Stimulated activated CD4-positive, alpha-beta T cell treated with anti-CD3 and anti-CD28 coated beads, Interleukin-4, amount 100 ng/mL, for 1 hour (primary cell): ENCODE measurements at regions not wholly inside any gene's neighbourhood (a gene's known extent, or its start where the extent isn't known, plus 50 kb on each side); places are given as distances from the start of the nearest gene placed in this dataset.
"Not testable (repeated sequence)": the region's sequence is repeated elsewhere in the genome, so short reads cannot be mapped to it uniquely, and the experiment has no call there.

ENCODE experiments used
- DNase-seq: peaks from one replicate; pipeline ENCODE4 v3.0.0-alpha.2; 2020

DNA sequence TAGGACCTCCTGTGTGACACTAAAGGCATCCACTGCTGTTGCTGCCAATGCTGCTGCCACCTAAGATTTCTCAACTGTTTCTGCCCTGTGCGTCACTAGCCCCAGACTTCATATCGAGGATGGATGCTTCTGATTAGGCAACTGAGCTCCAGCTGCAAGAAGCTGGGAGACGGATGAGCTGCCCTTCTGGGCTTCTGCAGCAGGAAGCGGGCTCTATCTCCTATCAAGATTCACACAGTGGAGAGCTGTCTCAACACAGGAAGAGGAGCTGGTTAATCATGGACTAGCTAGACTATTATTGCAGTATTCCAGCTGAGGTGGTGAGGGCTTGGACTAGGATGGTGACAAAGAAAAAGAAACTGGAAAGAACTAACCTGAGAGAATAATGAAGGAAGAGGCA, 59.2 kb upstream of the PELI2 start:
- DNase-seq: no peak

DNA sequence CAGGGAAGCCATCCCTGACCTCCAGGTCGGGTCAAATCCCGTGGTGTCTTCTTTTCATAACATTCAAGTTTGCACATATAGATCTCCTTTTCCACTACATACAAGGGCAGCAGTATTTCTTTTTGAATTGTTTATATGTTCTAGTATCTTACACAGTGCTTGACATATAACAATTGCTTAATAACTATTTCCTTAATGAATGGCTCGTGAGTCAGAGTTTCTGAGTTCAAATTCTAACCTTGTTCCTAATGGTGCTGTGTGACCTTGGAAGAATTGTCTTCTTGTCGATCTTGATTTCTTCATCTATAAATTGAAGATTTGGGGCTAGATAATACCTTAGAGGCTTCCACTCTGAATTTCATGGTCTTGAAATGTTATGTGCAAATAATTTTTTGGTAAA, 57.2 kb upstream of the PELI2 start:
- no peak for DNase-seq

DNA sequence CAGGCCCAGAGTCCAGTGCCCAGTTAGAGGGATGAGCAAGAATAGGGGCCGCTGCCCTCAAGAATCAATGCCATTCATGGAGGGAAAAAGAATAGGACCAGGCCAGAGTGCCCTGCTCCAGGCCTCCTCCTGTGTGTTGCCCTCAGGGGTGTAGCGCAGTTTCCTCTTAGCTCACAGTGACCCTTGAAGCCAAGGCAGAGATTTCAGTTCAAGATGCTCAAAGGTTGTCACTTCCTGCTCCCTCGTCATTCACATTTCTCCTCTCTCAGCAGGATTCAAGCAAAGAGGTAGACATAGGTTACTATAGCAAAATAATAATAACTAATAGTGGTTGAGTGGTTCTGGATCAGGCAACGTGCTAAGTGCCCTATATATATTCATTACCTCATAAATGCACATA, 55.1 kb upstream of the PELI2 start:
- no peak for DNase-seq

DNA sequence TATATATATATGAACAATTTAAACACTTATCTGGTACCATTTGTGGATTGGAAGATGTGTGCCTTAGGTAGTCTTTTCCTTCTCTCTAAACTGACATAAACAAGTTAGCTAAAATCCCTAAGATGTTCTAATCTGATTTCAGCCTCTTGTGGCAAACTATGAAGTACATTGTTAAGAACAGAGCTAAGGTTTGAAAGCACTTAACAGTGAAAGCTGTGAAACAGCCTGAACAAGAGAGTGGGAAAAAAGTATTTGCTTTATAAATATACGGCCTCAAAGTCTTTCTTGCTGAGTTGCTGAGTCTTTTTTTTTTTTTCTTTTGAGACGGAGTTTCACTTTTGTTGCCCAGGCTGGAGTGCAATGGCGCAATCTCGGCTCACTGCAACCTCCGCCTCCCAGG, 53.7 kb upstream of the PELI2 start:
- DNase-seq: no peak

DNA sequence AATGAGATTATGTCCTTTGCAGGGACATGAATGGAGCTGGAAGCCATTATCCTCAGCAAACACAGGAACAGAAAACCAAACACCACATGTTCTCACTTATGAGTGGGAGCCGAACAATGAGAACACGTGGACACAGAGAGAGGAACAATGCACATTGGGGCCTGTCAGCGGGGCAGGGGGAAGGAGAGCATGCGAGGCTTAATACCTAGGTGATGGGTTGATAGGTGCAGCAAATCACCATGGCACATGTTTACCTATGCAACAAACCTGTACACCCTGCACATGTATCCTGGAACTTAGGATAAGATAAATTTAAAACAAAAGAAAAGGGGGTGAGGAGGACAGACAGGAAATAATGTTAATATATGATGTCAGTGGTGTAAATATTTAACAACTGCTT, 53.0 kb upstream of the PELI2 start:
- not testable (repeated sequence) for DNase-seq

DNA sequence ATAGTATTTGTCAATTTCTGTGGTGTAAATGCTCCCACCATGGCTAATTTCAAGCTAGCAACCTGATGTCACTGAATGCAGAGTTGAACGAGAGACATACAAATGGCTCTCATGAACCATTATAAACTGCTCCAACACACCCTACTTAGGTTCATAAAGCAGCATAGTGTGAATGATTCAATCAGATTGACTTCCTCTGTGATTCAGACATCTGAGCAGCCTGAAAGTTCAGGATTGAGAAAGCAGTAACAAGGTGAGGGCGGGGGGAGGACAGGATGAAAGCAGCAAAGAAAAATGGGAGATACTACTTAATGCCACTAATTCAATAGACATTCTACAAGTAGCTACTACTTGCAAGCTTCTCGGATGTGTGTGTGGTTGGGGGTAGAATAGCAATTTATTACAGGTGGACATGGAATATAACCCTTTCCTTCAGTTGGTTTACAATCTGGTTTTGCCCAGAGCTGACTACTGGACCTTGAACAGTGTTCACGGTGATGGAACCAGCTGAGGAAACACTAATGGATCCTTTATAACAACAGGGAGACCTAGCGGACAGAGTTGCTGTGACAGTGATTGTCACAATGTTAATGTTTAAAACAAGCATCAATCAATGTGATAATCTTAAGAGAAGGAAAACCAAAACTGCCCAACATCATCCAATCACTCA, 52.5 kb upstream of the PELI2 start:
- no peak for DNase-seq
